ENCODE measurements at regions not wholly inside any gene's neighbourhood (a gene's known extent, or its start where the extent isn't known, plus 50 kb on each side); places are given as distances from the start of the nearest gene placed in this dataset.
"Not testable (repeated sequence)": the region's sequence is repeated elsewhere in the genome, so short reads cannot be mapped to it uniquely, and the experiment has no call there.

DNA sequence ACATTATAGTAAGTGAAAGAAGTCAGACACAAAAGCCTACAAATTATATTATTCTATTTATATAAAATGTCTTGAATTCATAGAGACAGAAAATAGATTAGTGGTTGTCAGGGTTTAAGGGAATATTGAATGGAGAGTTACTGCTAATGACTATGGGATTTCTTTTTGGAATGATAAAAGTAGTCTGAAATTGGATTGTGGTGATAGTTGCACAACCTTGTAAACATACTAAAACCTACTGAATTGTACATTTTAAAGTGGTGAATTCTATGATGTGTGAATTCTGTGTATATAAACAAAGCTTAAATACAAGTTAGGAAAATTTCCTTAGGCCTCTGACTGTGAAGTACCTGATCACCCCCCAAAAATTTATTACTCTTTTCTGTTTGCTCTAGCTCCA is 343.1 kb downstream of the TFAP2B start:
- TF ChIP-seq CTCF (IDR thresholded peaks at IDR 0.05; ENCODE audit: low read depth, low read length, missing control alignments): no peak
- H3K27ac ChIP-seq: no peak overlapping the region
- H3K27me3 ChIP-seq (replicated peaks): no peaks in the 10 kb centered on the region
- in situ Hi-C loops (cut with HindIII; ENCODE audit: low pct_ligation_motif_present, low sequenced_read_pairs): no loop called here
- no peak for DNase-seq
- no peaks in the 10 kb centered on the region for H3K36me3 ChIP-seq (replicated peaks)
- no peak overlapping the region for H3K4me3 ChIP-seq (ENCODE audit: low read depth, low read length)

DNA sequence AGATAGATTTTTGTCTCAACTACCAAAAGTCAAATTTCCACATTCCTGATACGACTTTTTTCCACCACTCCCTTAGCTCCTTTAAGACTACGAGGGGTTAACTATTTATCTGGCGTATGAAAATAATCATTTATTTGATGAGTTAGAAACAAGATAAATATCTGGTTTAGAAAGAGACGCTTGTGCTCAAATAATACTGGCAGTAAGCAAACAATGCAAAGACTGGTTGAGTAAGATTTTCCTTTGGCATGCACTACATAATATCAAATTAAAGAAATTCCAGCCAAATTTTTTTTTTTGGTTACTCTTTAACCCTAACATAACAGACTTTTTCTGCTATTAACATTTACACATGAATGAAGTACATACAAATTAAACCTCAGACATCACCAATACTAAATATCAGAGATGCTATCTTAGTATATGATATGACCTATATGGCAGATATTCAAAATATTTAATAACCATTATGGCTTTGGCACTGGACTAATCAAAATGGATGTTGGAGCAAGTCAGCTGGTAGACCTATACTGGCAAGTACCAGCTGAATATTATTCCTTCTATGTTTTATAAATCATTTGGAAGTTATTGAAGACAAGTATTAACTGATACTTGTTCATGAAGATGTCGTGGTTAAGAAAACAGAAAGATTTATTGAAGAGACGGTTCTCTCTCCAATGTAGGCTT is 345.3 kb downstream of the TFAP2B start:
- no peak overlapping the region for H3K27ac ChIP-seq
- H3K4me3 ChIP-seq (ENCODE audit: low read depth, low read length): no peak overlapping the region
- no peaks in the 10 kb centered on the region for H3K27me3 ChIP-seq (replicated peaks)
- in situ Hi-C loops (cut with HindIII; ENCODE audit: low pct_ligation_motif_present, low sequenced_read_pairs): no loop called here
- no peak for DNase-seq
- TF ChIP-seq CTCF (IDR thresholded peaks at IDR 0.05; ENCODE audit: low read depth, low read length, missing control alignments): no peak
- H3K36me3 ChIP-seq (replicated peaks): no peaks in the 10 kb centered on the region

GRCh38 chr6:51166914-51167313 is 348.2 kb downstream of the TFAP2B start:
- Histone ChIP-seq H3K36me3 (replicated peaks) (no peaks in the 10 kb centered on the region), H3K4me3 (ENCODE audit: low read depth, low read length) (no peak overlapping the region), H3K27ac (no peak overlapping the region), H3K27me3 (replicated peaks) (no peaks in the 10 kb centered on the region)
- DNase-seq: no peak
- TF ChIP-seq CTCF (IDR thresholded peaks at IDR 0.05; ENCODE audit: low read depth, low read length, missing control alignments): no peak
- in situ Hi-C loops (cut with HindIII; ENCODE audit: low pct_ligation_motif_present, low sequenced_read_pairs): no loop called here

DNA sequence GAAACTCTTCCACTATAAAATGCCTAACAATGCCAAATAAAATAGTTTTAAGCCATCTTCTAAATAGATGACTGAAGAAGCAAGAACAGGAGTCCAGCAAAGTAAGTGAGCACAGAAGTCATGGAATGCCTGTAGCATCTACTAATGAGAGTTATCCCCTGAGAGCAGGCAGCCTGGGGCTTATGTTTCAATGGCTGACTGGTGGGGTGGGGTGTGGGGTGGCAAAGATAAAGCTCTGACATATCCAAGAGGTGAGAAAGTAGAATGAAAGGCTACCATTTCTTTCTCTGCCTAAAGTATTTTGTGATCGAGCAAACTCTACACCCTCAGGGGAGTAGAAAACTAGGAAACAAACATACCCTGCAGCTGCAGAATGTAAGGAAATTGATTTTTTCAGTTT is 348.8 kb downstream of the TFAP2B start:
- Histone ChIP-seq H3K36me3 (replicated peaks) (no peaks in the 10 kb centered on the region), H3K4me3 (ENCODE audit: low read depth, low read length) (no peak overlapping the region), H3K27ac (no peak overlapping the region), H3K27me3 (replicated peaks) (no peaks in the 10 kb centered on the region)
- DNase-seq: no peak
- TF ChIP-seq CTCF (IDR thresholded peaks at IDR 0.05; ENCODE audit: low read depth, low read length, missing control alignments): no peak
- in situ Hi-C loops (cut with HindIII; ENCODE audit: low pct_ligation_motif_present, low sequenced_read_pairs): no loop called here

GRCh38 chr6:51182827-51183226 is 364.2 kb downstream of the TFAP2B start:
- Histone ChIP-seq H3K4me3 (ENCODE audit: low read depth, low read length) (no peak overlapping the region), H3K27me3 (replicated peaks) (no peaks in the 10 kb centered on the region), H3K27ac (no peak overlapping the region), H3K36me3 (replicated peaks) (no peaks in the 10 kb centered on the region)
- in situ Hi-C loops (cut with HindIII; ENCODE audit: low pct_ligation_motif_present, low sequenced_read_pairs): no loop called here
- no peak for DNase-seq
- no peak for TF ChIP-seq CTCF (IDR thresholded peaks at IDR 0.05; ENCODE audit: low read depth, low read length, missing control alignments)

DNA sequence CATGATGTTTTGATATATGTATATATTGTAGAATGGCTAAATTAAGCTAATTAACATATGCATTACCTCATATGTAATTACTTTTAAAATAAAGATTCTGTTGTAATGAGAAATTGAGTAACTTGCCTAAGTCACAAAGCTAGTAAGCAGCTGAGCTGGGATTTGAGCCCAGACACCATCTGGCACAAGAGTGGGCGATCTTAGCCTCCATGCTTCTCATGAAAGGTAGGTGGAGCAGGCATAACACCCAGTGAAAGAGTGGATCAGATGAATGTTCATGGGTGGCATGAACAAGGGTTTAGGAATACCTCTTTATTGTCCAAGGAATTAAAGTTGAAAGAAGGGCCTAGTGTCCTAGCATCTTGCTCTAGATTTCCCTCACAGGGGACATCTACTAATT is 365.4 kb downstream of the TFAP2B start:
- Histone ChIP-seq H3K4me3 (ENCODE audit: low read depth, low read length) (no peak overlapping the region), H3K27me3 (replicated peaks) (no peaks in the 10 kb centered on the region), H3K36me3 (replicated peaks) (no peaks in the 10 kb centered on the region), H3K27ac (no peak overlapping the region)
- DNase-seq: no peak
- in situ Hi-C loops (cut with HindIII; ENCODE audit: low pct_ligation_motif_present, low sequenced_read_pairs): no loop called here
- no peak for TF ChIP-seq CTCF (IDR thresholded peaks at IDR 0.05; ENCODE audit: low read depth, low read length, missing control alignments)

DNA sequence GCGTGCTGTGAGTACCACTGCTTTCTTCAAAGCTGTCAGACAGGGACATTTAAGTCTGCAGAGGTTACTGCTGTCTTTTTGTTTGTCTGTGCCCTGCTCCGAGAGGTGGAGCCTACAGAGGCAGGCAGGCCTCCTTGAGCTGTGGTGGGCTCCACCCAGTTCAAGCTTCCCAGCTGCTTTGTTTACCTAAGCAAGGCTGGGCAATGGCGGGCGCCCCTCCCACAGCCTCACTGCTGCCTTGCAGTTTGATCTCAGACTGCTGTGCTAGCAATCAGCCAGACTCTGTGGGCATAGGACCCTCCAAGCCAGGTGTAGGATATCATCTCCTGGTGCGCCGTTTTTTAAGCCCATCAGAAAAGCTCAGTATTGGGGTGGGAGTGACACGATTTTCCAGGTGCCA is 374.5 kb downstream of the TFAP2B start:
- H3K4me3 ChIP-seq (ENCODE audit: low read depth, low read length); DNase-seq; H3K27ac ChIP-seq; H3K27me3 ChIP-seq (replicated peaks); H3K36me3 ChIP-seq (replicated peaks); in situ Hi-C loops (cut with HindIII; ENCODE audit: low pct_ligation_motif_present, low sequenced_read_pairs): not testable (repeated sequence)

Measured in brain microvascular endothelial cell (primary cell).